H1 (cell line): ENCODE measurements at regions not wholly inside any gene's neighbourhood (a gene's known extent, or its start where the extent isn't known, plus 50 kb on each side); places are given as distances from the start of the nearest gene placed in this dataset.

Experiments used
- CTCF ChIA-PET: fragments of 300-600 bp; sonication (Branson Sonifier 250); formaldehyde crosslinking; loops from one replicate; lab custom pipeline; 2021; ENCODE audit not compliant: partially characterized antibody; lab: Charles Lee
- POLR2A ChIA-PET: fragments of 300-600 bp; sonication (Branson Sonifier 250); formaldehyde crosslinking; loops from one replicate; lab custom pipeline; 2021; ENCODE audit warnings: inconsistent platforms; ENCODE audit not compliant: partially characterized antibody; lab: Charles Lee
- DNase-seq, 2 experiments: peaks; one replicate each; pipeline versions ENCODE4 v3.0.0 to v3.0.0-alpha.2; 2010 to 2022; ENCODE audit warnings: low spot score in 2 of 2, low read depth in 1 of 2, mixed read lengths in 1 of 2
- FAIRE-seq: peaks from 2 replicates; lab custom pipeline; 2011; peaks lifted over from hg19 to GRCh38; lab: Jason Lieb, UNC
- H2AFZ ChIP-seq: 2 replicates; pipeline ENCODE4 v1.8.1; 2012; ENCODE audit warnings: low read length, inconsistent platforms
- H2AK5ac ChIP-seq: 2 replicates; pipeline ENCODE4 v1.6.1; 2013; ENCODE audit warnings: low read depth, low read length
- H2BK120ac ChIP-seq: replicated peaks from 2 replicates; pipeline ENCODE3; 2013; ENCODE audit warnings: low read depth, low read length, inconsistent platforms
- H2BK12ac ChIP-seq: 2 replicates; pipeline ENCODE4 v1.6.1; 2013; ENCODE audit warnings: low read depth, low read length
- H2BK15ac ChIP-seq: 2 replicates; pipeline ENCODE4 v1.6.1; 2013; ENCODE audit warnings: low read length
- H2BK20ac ChIP-seq: 2 replicates; pipeline ENCODE4 v1.6.1; 2013; ENCODE audit warnings: low read length
- H2BK5ac ChIP-seq: 2 replicates; pipeline ENCODE4 v1.6.1; 2013; ENCODE audit warnings: low read depth, low read length
- H3K14ac ChIP-seq: 2 replicates; pipeline ENCODE4 v1.6.1; 2013; ENCODE audit warnings: inconsistent platforms; ENCODE audit not compliant: insufficient read length
- H3K18ac ChIP-seq: 2 replicates; pipeline ENCODE4 v1.6.1; 2013; ENCODE audit warnings: low read length; ENCODE audit errors: extremely low read depth
- H3K23ac ChIP-seq: 2 replicates; pipeline ENCODE4 v1.6.1; 2013; ENCODE audit warnings: inconsistent platforms; ENCODE audit not compliant: insufficient read length
- H3K23me2 ChIP-seq: 2 replicates; pipeline ENCODE4 v1.6.1; 2013; ENCODE audit warnings: low read depth, low read length
- H3K27ac ChIP-seq: 2 replicates; pipeline ENCODE4 v1.6.1; 2011; ENCODE audit warnings: low read depth, low read length, inconsistent platforms
- H3K27me3 ChIP-seq, 4 experiments: replicated peaks in 1 of 4; 1 replicate in 1 of 4; 2 replicates in 3 of 4; pipeline versions ENCODE4 v1.6.1 to v1.8.1; 2011 to 2013; ENCODE audit warnings: low read length in 3 of 4, mild to moderate bottlenecking in 3 of 4, inconsistent platforms in 2 of 4, mixed read lengths in 2 of 4, moderate library complexity in 1 of 4; ENCODE audit not compliant: control insufficient read depth in 3 of 4, insufficient read depth in 3 of 4; ENCODE audit errors: extremely low read depth in 1 of 4
- H3K36me3 ChIP-seq, 4 experiments: 2 replicates each; pipeline versions ENCODE4 v1.6.1 to v1.8.1; 2011 to 2013; ENCODE audit warnings: mild to moderate bottlenecking in 4 of 4, low read length in 3 of 4, moderate library complexity in 2 of 4, control low read depth in 1 of 4, inconsistent platforms in 1 of 4; ENCODE audit not compliant: insufficient read depth in 4 of 4, control insufficient read depth in 2 of 4
- H3K4ac ChIP-seq: replicated peaks from 2 replicates; pipeline ENCODE3; 2013; ENCODE audit warnings: low read length, low read depth, mixed read lengths, inconsistent platforms; ENCODE audit not compliant: insufficient read length
- H3K4me1 ChIP-seq, 4 experiments: replicated peaks in 1 of 4; 1 replicate in 1 of 4; 2 replicates in 3 of 4; pipeline versions ENCODE4 v1.6.1 to v1.8.1; 2011 to 2013; ENCODE audit warnings: low read length in 3 of 4, inconsistent platforms in 2 of 4, mixed read lengths in 1 of 4; ENCODE audit not compliant: insufficient read depth in 4 of 4, control insufficient read depth in 3 of 4
- H3K4me2 ChIP-seq, 2 experiments: 2 replicates each; pipeline versions ENCODE4 v1.6.1 to v1.8.1; 2011 to 2013; ENCODE audit warnings: low read depth in 2 of 2, low read length in 2 of 2, control low read depth in 1 of 2, inconsistent platforms in 1 of 2, mild to moderate bottlenecking in 1 of 2; ENCODE audit not compliant: insufficient read depth in 1 of 2
- H3K4me3 ChIP-seq, 4 experiments: fragments of 200-600, 300-600 bp in 1 of 4; sonication (generic), shearing (Covaris generic), sonication (Bioruptor Twin) in 1 of 4; 2 replicates each; pipeline versions ENCODE4 v1.5.1 to v1.8.1; 2011 to 2016; ENCODE audit warnings: low read length in 4 of 4, low read depth in 3 of 4, control low read depth in 2 of 4, inconsistent platforms in 2 of 4, mild to moderate bottlenecking in 2 of 4, mixed read lengths in 1 of 4, moderate library complexity in 1 of 4; ENCODE audit not compliant: insufficient read depth in 2 of 4; ENCODE audit errors: extremely low read depth in 1 of 4
- H3K56ac ChIP-seq: replicated peaks from 2 replicates; pipeline ENCODE3; 2013; ENCODE audit warnings: low read depth, mild to moderate bottlenecking, mixed read lengths, low read length, inconsistent platforms; ENCODE audit not compliant: insufficient read length
- H3K79me1 ChIP-seq: 2 replicates; pipeline ENCODE4 v1.6.1; 2013; ENCODE audit warnings: low read depth, low read length, control low read depth
- H3K79me2 ChIP-seq, 2 experiments: 2 replicates each; pipeline versions ENCODE4 v1.6.1 to v1.8.1; 2012 to 2013; ENCODE audit warnings: low read length in 2 of 2, mild to moderate bottlenecking in 2 of 2, inconsistent platforms in 1 of 2; ENCODE audit not compliant: insufficient read depth in 2 of 2, control insufficient read depth in 1 of 2
- H3K9ac ChIP-seq, 4 experiments: replicated peaks in 1 of 4; 1 replicate in 1 of 4; 2 replicates in 3 of 4; pipeline versions ENCODE4 v1.6.1 to v1.8.1; 2011 to 2013; ENCODE audit warnings: low read depth in 3 of 4, low read length in 3 of 4, control low read depth in 2 of 4, mild to moderate bottlenecking in 2 of 4, moderate library complexity in 2 of 4, inconsistent platforms in 1 of 4; ENCODE audit errors: extremely low read depth in 1 of 4
- H3K9me3 ChIP-seq, 2 experiments: 2 replicates each; pipeline versions ENCODE4 v1.6.1 to v1.8.1; 2012 to 2013; ENCODE audit warnings: mild to moderate bottlenecking in 2 of 2, moderate library complexity in 2 of 2, control low read depth in 1 of 2, inconsistent platforms in 1 of 2, low read depth in 1 of 2, low read length in 1 of 2, mixed read lengths in 1 of 2; ENCODE audit not compliant: insufficient read depth in 2 of 2
- H4K20me1 ChIP-seq, 2 experiments: replicated peaks in 1 of 2; 2 replicates each; pipeline versions ENCODE3 to v1.8.1; 2011 to 2013; ENCODE audit warnings: inconsistent platforms in 2 of 2, low read length in 2 of 2, mild to moderate bottlenecking in 1 of 2; ENCODE audit not compliant: insufficient read depth in 2 of 2, control insufficient read depth in 1 of 2
- H4K5ac ChIP-seq: 2 replicates; pipeline ENCODE4 v1.6.1; 2013; ENCODE audit warnings: low read length, low read depth, mixed read lengths, inconsistent platforms; ENCODE audit not compliant: insufficient read length
- H4K8ac ChIP-seq: 2 replicates; pipeline ENCODE4 v1.8.0; 2013; ENCODE audit warnings: mild to moderate bottlenecking, moderate library complexity, low read length, inconsistent platforms; ENCODE audit not compliant: insufficient read depth; ENCODE audit errors: extremely low read depth
- H4K91ac ChIP-seq: replicated peaks from 2 replicates; pipeline ENCODE3; 2013; ENCODE audit warnings: low read length, mixed read lengths, inconsistent platforms; ENCODE audit not compliant: insufficient read length
- ATF2 ChIP-seq: IDR thresholded peaks from 2 replicates; pipeline ENCODE4 v1.6.1; 2012; ENCODE audit warnings: low read length, inconsistent platforms
- CHD1 ChIP-seq: IDR thresholded peaks from 2 replicates; pipeline ENCODE4 v1.6.1; 2012; ENCODE audit warnings: low read depth, low read length, improper control_type of control experiment
- CTBP2 ChIP-seq: IDR thresholded peaks from 2 replicates; pipeline ENCODE4 v1.7.0; 2011; ENCODE audit warnings: borderline replicate concordance, mild to moderate bottlenecking, moderate library complexity, mixed read lengths, low read length; ENCODE audit not compliant: insufficient read depth, insufficient read length
- EGR1 ChIP-seq: IDR thresholded peaks from 2 replicates; pipeline ENCODE4 v1.6.1; 2011; ENCODE audit warnings: low read depth, low read length, borderline replicate concordance
- EP300 ChIP-seq, 2 experiments: IDR thresholded peaks; 1 replicate in 1 of 2; 2 replicates in 1 of 2; pipeline ENCODE4 v1.6.1; 2011 to 2012; ENCODE audit warnings: low read depth in 2 of 2, low read length in 2 of 2, mild to moderate bottlenecking in 2 of 2, borderline replicate concordance in 1 of 2, inconsistent platforms in 1 of 2, moderate library complexity in 1 of 2
- JUN ChIP-seq: IDR thresholded peaks from 2 replicates; pipeline ENCODE4 v1.6.1; 2011; ENCODE audit warnings: low read depth, mild to moderate bottlenecking, improper control_type of control experiment, low read length
- NANOG ChIP-seq: IDR thresholded peaks from 2 replicates; pipeline ENCODE4 v1.6.1; 2011; ENCODE audit warnings: low read length, low read depth, mild to moderate bottlenecking, inconsistent platforms; ENCODE audit not compliant: insufficient read depth, poor library complexity, severe bottlenecking
- NRF1 ChIP-seq: IDR thresholded peaks from 2 replicates; pipeline ENCODE4 v1.6.1; 2011; ENCODE audit warnings: mild to moderate bottlenecking, low read depth, low read length, improper control_type of control experiment
- RXRA ChIP-seq: IDR thresholded peaks from 2 replicates; pipeline ENCODE4 v1.6.1; 2011; ENCODE audit warnings: low read depth, mild to moderate bottlenecking, low read length, moderate library complexity; ENCODE audit not compliant: insufficient read depth
- SIN3A ChIP-seq, 2 experiments: IDR thresholded peaks in 1 of 2; conservative IDR thresholded peaks in 1 of 2; 2 replicates each; pipeline ENCODE4 v1.6.1; 2011 to 2012; ENCODE audit warnings: low read length in 2 of 2, improper control_type of control experiment in 1 of 2, low read depth in 1 of 2, mild to moderate bottlenecking in 1 of 2
- SIX5 ChIP-seq: IDR thresholded peaks from 2 replicates; pipeline ENCODE4 v1.6.1; 2011; ENCODE audit warnings: mild to moderate bottlenecking, low read depth, low read length
- TEAD4 ChIP-seq: IDR thresholded peaks from 2 replicates; pipeline ENCODE4 v1.6.1; 2012; ENCODE audit warnings: low read depth, low read length, inconsistent platforms, mixed read lengths
- YY1 ChIP-seq: IDR thresholded peaks from 2 replicates; pipeline ENCODE4 v1.6.1; 2011; ENCODE audit warnings: low read depth, mild to moderate bottlenecking, low read length
- whole genome bisulfite sequencing, 2 experiments: shearing (Covaris generic) in 1 of 2; methylation state at CpG; one replicate each; pipeline versions ENCODE4 v1.1.6 to v1.1.7; 2013 to 2015; ENCODE audit warnings: low lambda C conversion rate in 2 of 2, mixed read lengths in 2 of 2, inconsistent platforms in 1 of 2, low coverage in 1 of 2, missing lambda C conversion rate in 1 of 2; ENCODE audit not compliant: insufficient replicate concordance in 2 of 2, insufficient coverage in 1 of 2, insufficient read length in 1 of 2; ENCODE audit errors: extremely low coverage in 1 of 2, missing lambda C conversion rate in 1 of 2; 5-methylcytosine and 5-hydroxymethylcytosine counted together

DNA sequence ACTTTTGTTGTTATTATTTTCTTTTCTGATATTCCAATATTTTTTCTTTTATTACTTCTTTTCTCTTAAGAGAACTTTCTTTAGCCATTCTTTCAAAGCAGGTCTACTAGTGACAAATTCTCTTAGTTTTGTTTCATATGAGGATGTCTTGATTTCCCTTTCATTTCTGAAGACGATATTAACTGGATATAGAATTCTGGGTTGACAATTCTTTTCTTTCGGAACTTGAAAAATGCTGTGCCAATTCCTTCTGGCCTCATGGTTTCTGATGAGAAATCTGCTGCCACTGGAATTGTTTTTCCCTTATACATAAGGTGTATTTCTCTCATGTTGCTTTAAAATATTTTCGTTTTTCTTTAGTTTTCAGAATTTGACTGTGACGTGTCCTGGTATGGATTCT, 97.0 kb upstream of the KIF5B start:
- H2AK5ac ChIP-seq, result no peak overlapping the region
- no peaks in the 10 kb centered on the region for H3K23me2 ChIP-seq
- no peak overlapping the region for H3K9ac ChIP-seq
- FAIRE-seq, result no peak
- no peaks in the 10 kb centered on the region for H3K79me2 ChIP-seq
- H3K27ac ChIP-seq, result no peak overlapping the region
- no peaks in the 10 kb centered on the region for H3K36me3 ChIP-seq
- no peaks in the 10 kb centered on the region for H3K4me1 ChIP-seq
- H3K4ac ChIP-seq, result no peak overlapping the region
- no peaks in the 10 kb centered on the region for H3K79me1 ChIP-seq
- H3K14ac ChIP-seq, result no peak overlapping the region
- H2AFZ ChIP-seq, result no peak overlapping the region
- 89% methylated on average over 4 of the region's 4 CpGs; no CpG with 5 or more reads in 1 of the 2 experiments for WGBS, 2 experiments
- no peak overlapping the region for H2BK15ac ChIP-seq
- no peak overlapping the region for H3K56ac ChIP-seq
- ChIA-PET POLR2A (no interaction called here), CTCF (interaction anchor here (1.2 kb wide), 1 partner anchor 8 kb away, joined by 3 read pairs; no protein-coding TSS in a partner anchor)
- H3K27me3 ChIP-seq, result no peaks in the 10 kb centered on the region
- no peak overlapping the region for H4K5ac ChIP-seq
- DNase-seq, result no peak
- no peak overlapping the region for H3K4me2 ChIP-seq
- no peak overlapping the region for H2BK20ac ChIP-seq
- H3K18ac ChIP-seq, result no peak overlapping the region
- H4K20me1 ChIP-seq, result no peaks in the 10 kb centered on the region
- no peak overlapping the region for H3K4me3 ChIP-seq
- H3K9me3 ChIP-seq, result 0 out of 4 replicates have a peak, but pooled peaks cover 0 to 3% of the 10 kb centered on the region in 2 experiments
- H4K8ac ChIP-seq, result no peak overlapping the region
- no peak overlapping the region for H2BK12ac ChIP-seq
- no peak overlapping the region for H2BK5ac ChIP-seq
- no peak overlapping the region for H2BK120ac ChIP-seq
- no peak overlapping the region for H3K23ac ChIP-seq
- H4K91ac ChIP-seq, result no peak overlapping the region
- no peak for TF ChIP-seq ATF2
- no peak for TF ChIP-seq EGR1
- TF ChIP-seq JUN, result no peak
- no peak for TF ChIP-seq TEAD4
- TF ChIP-seq CTBP2, result no peak
- TF ChIP-seq SIN3A (conservative IDR thresholded peaks at IDR 0.05 in 1 of 2, IDR thresholded peaks at IDR 0.05 in 1 of 2; ENCODE audit: low read depth in 1 of 2, low read length in 2 of 2), result no peak
- TF ChIP-seq SIX5, result no peak
- TF ChIP-seq YY1, result no peak
- TF ChIP-seq CHD1, result no peak
- no peak for TF ChIP-seq EP300 (IDR thresholded peaks at IDR 0.05; ENCODE audit: borderline replicate concordance in 1 of 2, low read depth in 2 of 2, low read length in 2 of 2)
- no peak for TF ChIP-seq RXRA
- TF ChIP-seq NRF1, result no peak
- TF ChIP-seq NANOG, result no peak
